PFSK-1 (cell line): ENCODE measurements at regions not wholly inside any gene's neighbourhood (a gene's known extent, or its start where the extent isn't known, plus 50 kb on each side); places are given as distances from the start of the nearest gene placed in this dataset.

Experiments
- FOXP2 ChIP-seq: optimal IDR thresholded peaks from 2 replicates; pipeline ENCODE3; 2011; ENCODE audit warnings: borderline replicate concordance, control low read depth, inconsistent platforms; ENCODE audit not compliant: insufficient read depth; ENCODE audit errors: extremely low read length, extremely low read depth
- POLR2AphosphoS5 ChIP-seq: IDR thresholded peaks from 2 replicates; pipeline ENCODE4 v1.6.1; 2012; ENCODE audit warnings: low read depth, mild to moderate bottlenecking, control low read depth, low read length, moderate library complexity
- REST ChIP-seq, 2 experiments: IDR thresholded peaks; 2 replicates each; pipeline versions ENCODE4 v1.6.1 to v1.8.0; 2011 to 2012; ENCODE audit warnings: low read depth in 2 of 2, low read length in 2 of 2, control low read depth in 1 of 2, inconsistent platforms in 1 of 2, mild to moderate bottlenecking in 1 of 2, moderate library complexity in 1 of 2; ENCODE audit not compliant: insufficient read depth in 1 of 2
- SIN3A ChIP-seq: IDR thresholded peaks from 2 replicates; pipeline ENCODE4 v1.6.1; 2012; ENCODE audit warnings: mild to moderate bottlenecking, low read length, moderate library complexity, borderline replicate concordance; ENCODE audit not compliant: insufficient read depth
- TAF1 ChIP-seq: IDR thresholded peaks from 2 replicates; pipeline ENCODE4 v1.6.1; 2012; ENCODE audit warnings: low read length, control low read depth, borderline replicate concordance; ENCODE audit not compliant: insufficient read depth

- TF ChIP-seq FOXP2, result no peak
- no peak for TF ChIP-seq REST (IDR thresholded peaks at IDR 0.05; ENCODE audit: insufficient read depth in 1 of 2, low read depth in 2 of 2, low read length in 2 of 2)
- no peak for TF ChIP-seq TAF1
- TF ChIP-seq SIN3A, result no peak
- TF ChIP-seq POLR2AphosphoS5, result no peak
Measured at GRCh38 chr2:163982938-163983337, 247.1 kb upstream of the FIGN start.

- TF ChIP-seq POLR2AphosphoS5 (no peak), TAF1 (no peak), FOXP2 (no peak), REST (IDR thresholded peaks at IDR 0.05; ENCODE audit: insufficient read depth in 1 of 2, low read depth in 2 of 2, low read length in 2 of 2) (no peak)
Measured at GRCh38 chr2:163974766-163975165, 239.0 kb upstream of the FIGN start.

GRCh38 chr2:163970058-163970813, 234.4 kb upstream of the FIGN start:
- TF ChIP-seq FOXP2 (no peak), TAF1 (no peak; the same call in 1 of the 2 replicates), POLR2AphosphoS5 (no peak), SIN3A (no peak), REST (IDR thresholded peaks at IDR 0.05; ENCODE audit: insufficient read depth in 1 of 2, low read depth in 2 of 2, low read length in 2 of 2) (no peak)

GRCh38 chr2:163953390-163953907, 217.6 kb upstream of the FIGN start:
- TF ChIP-seq SIN3A (no peak), TAF1 (no peak), REST (IDR thresholded peaks at IDR 0.05; ENCODE audit: insufficient read depth in 1 of 2, low read depth in 2 of 2, low read length in 2 of 2) (no peak), FOXP2 (no peak), POLR2AphosphoS5 (no peak)
